A549 (cell line): ENCODE measurements at regions not wholly inside any gene's neighbourhood (a gene's known extent, or its start where the extent isn't known, plus 50 kb on each side); places are given as distances from the start of the nearest gene placed in this dataset.

ENCODE experiments used
- ATAC-seq, 2 experiments: fragments of 200-7000 bp in 1 of 2; fragments of >200 bp in 1 of 2; cut with Nextera tagmentation in 1 of 2; cut with Tn5 transposase in 1 of 2; 3 replicates each; pipeline versions ENCODE4 v1.8.0 to v1.9.1; 2018 to 2020; ENCODE audit warnings: mild to moderate bottlenecking in 1 of 2, moderate library complexity in 1 of 2
- CTCF ChIA-PET: fragments of 300-600 bp; sonication (Branson Sonifier 250); formaldehyde crosslinking; extraction: SDS; loops from one replicate; lab custom pipeline; 2021; ENCODE audit warnings: antibody characterized with exemption, inconsistent platforms; lab: Yijun Ruan, JAX
- POLR2A ChIA-PET: fragments of 350-600 bp; formaldehyde crosslinking; extraction: SDS; loops from one replicate; lab custom pipeline; 2021; ENCODE audit warnings: antibody characterized with exemption, inconsistent platforms; lab: Yijun Ruan, JAX
- DNase-seq, 2 experiments: peaks; one replicate each; pipeline versions ENCODE4 v3.0.0 to v3.0.0-alpha.2; 2011 to 2016; ENCODE audit warnings: low read depth in 1 of 2, low spot score in 1 of 2
- FAIRE-seq: peaks from 2 replicates; lab custom pipeline; 2011; peaks lifted over from hg19 to GRCh38; lab: Jason Lieb, UNC
- H3K27ac ChIP-seq, 2 experiments: fragments of >200 bp; sonication (Bioruptor Twin); formaldehyde crosslinking; 3 replicates each; pipeline ENCODE4 v1.5.1; 2016 to 2017
- H3K4me1 ChIP-seq: fragments of >200 bp; sonication (Bioruptor Twin); formaldehyde crosslinking; 3 replicates; pipeline ENCODE4 v1.6.1; 2016
- H3K4me2 ChIP-seq: fragments of >200 bp; sonication (Bioruptor Twin); formaldehyde crosslinking; 3 replicates; pipeline ENCODE4 v1.6.1; 2016
- H3K4me3 ChIP-seq: fragments of >200 bp; sonication (Bioruptor Twin); formaldehyde crosslinking; 3 replicates; pipeline ENCODE4 v1.5.1; 2016
- H3K9me3 ChIP-seq: fragments of >200 bp; sonication (Bioruptor Twin); formaldehyde crosslinking; 3 replicates; pipeline ENCODE4 v1.6.1; 2016
- BCL3 ChIP-seq: fragments of >200 bp; sonication (Bioruptor Twin); formaldehyde crosslinking; IDR thresholded peaks from 3 replicates; pipeline ENCODE4 v1.6.1; 2016
- CEBPB ChIP-seq, 2 experiments: fragments of >200 bp in 1 of 2; sonication (Bioruptor Twin) in 1 of 2; formaldehyde crosslinking in 1 of 2; IDR thresholded peaks; 2 replicates each; pipeline ENCODE4 v1.6.1; 2012 to 2016
- CHD4 ChIP-seq: fragments of 200-600 bp; sonication (generic); IDR thresholded peaks from 2 replicates; pipeline ENCODE4 v1.6.1; 2016; ENCODE audit warnings: antibody characterized with exemption, mild to moderate bottlenecking, borderline replicate concordance
- HDAC2 ChIP-seq: fragments of 200-600 bp; sonication (generic); IDR thresholded peaks from 2 replicates; pipeline ENCODE4 v1.6.1; 2016
- HES2 ChIP-seq: fragments of >200 bp; sonication (Bioruptor Twin); formaldehyde crosslinking; IDR thresholded peaks from 2 replicates; pipeline ENCODE4 v1.6.1; 2016
- KDM1A ChIP-seq: fragments of 200-600 bp; sonication (generic); IDR thresholded peaks from 2 replicates; pipeline ENCODE4 v1.6.1; 2016; ENCODE audit warnings: low read depth, mild to moderate bottlenecking
- KDM5A ChIP-seq: fragments of 200-600 bp; sonication (generic); IDR thresholded peaks from 2 replicates; pipeline ENCODE4 v1.6.1; 2016; ENCODE audit warnings: antibody characterized with exemption, mild to moderate bottlenecking
- MYC ChIP-seq: IDR thresholded peaks from 2 replicates; pipeline ENCODE4 v1.6.1; 2012; ENCODE audit warnings: mild to moderate bottlenecking, inconsistent platforms, low read length, improper control_type of control experiment, borderline replicate concordance
- NR3C1 ChIP-seq: fragments of >200 bp; sonication (Bioruptor Twin); formaldehyde crosslinking; IDR thresholded peaks from 3 replicates; pipeline ENCODE4 v1.6.1; 2017
- POLR2A ChIP-seq: IDR thresholded peaks from 2 replicates; pipeline ENCODE4 v1.6.1; 2012; ENCODE audit warnings: mild to moderate bottlenecking, low read length
- RAD21 ChIP-seq, 2 experiments: fragments of >200 bp in 1 of 2; sonication (Bioruptor Twin) in 1 of 2; formaldehyde crosslinking in 1 of 2; IDR thresholded peaks in 1 of 2; conservative IDR thresholded peaks in 1 of 2; 2 replicates in 1 of 2; 3 replicates in 1 of 2; pipeline ENCODE4 v1.6.1; 2012 to 2018; ENCODE audit warnings: inconsistent platforms in 1 of 2
- RARB ChIP-seq: fragments of 250-450 bp; sonication (Bioruptor Pico); IDR thresholded peaks from 2 replicates; pipeline ENCODE4 v1.8.0; 2021; ENCODE audit warnings: mild to moderate bottlenecking, moderate library complexity
- SMC3 ChIP-seq: fragments of >200 bp; sonication (Bioruptor Twin); formaldehyde crosslinking; IDR thresholded peaks from 3 replicates; pipeline ENCODE4 v1.6.1; 2018; ENCODE audit warnings: inconsistent platforms
- ZC3H11A ChIP-seq: fragments of 450-650 bp; IDR thresholded peaks from 2 replicates; pipeline ENCODE4 v1.6.1; 2014; ENCODE audit warnings: antibody characterized with exemption, mild to moderate bottlenecking
- ZFP36 ChIP-seq: fragments of 450-650 bp; IDR thresholded peaks from 2 replicates; pipeline ENCODE4 v1.6.1; 2014; ENCODE audit warnings: borderline replicate concordance; ENCODE audit not compliant: partially characterized antibody
- ZNF302 ChIP-seq: fragments of 250-450 bp; sonication (Bioruptor Pico); IDR thresholded peaks from 2 replicates; pipeline ENCODE4 v1.9.0; 2021; ENCODE audit warnings: inconsistent platforms, mild to moderate bottlenecking, moderate library complexity
- WGBS: methylation state at CpG from one replicate; pipeline ENCODE4 v1.1.6; 2017; ENCODE audit errors: missing lambda C conversion rate; 5-methylcytosine and 5-hydroxymethylcytosine counted together
- TF ChIP-seq, protein P1 (sequence below): fragments of >200 bp; sonication (Bioruptor Twin); formaldehyde crosslinking; IDR thresholded peaks from 3 replicates; pipeline ENCODE4 v1.5.1; 2016
- TF ChIP-seq, protein P2 (sequence below): IDR thresholded peaks from 2 replicates; pipeline ENCODE4 v1.6.1; 2012
- TF ChIP-seq, protein P3 (sequence below): fragments of 250-450 bp; sonication (Bioruptor Pico); IDR thresholded peaks from 2 replicates; pipeline ENCODE4 v1.5.0; 2020; ENCODE audit warnings: low read depth, mild to moderate bottlenecking, moderate library complexity

DNA sequence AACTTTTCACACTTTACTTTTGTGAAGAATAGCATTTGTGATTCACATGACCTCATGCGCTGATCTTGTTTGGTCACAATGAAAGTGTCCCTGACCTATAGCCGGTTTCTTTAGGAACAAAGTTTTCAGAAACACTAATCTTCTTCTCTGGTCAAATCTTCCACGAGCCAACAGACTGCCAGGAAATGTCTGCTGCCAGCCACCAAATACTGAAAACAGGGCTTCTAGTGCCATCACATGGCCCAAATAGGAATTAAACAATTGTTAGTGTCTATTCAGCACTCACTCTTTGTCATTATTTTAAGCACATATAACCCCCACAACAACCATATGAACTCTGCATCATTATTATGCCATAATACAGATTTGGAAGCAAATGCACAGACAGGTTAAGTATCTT lies 286.5 kb upstream of the SYT4 start:
- no peaks in the 10 kb centered on the region for H3K9me3 ChIP-seq
- CTCF ChIA-PET, result interaction anchor here (1.0 kb wide), 1 partner anchor 1510 kb away, joined by 4 read pairs; no protein-coding TSS in a partner anchor
- H3K4me3 ChIP-seq, result no peak overlapping the region
- POLR2A ChIA-PET, result no interaction called here
- ATAC-seq (peak in 1 of 2 experiments; percentile 64; a peak in 2 of 6 replicates), FAIRE-seq (no peak), DNase-seq (peak in 1 of 2 experiments; percentile 24)
- no peak overlapping the region for H3K4me2 ChIP-seq
- 1% methylated on average over 3 of the region's 3 CpGs for WGBS
- no peak overlapping the region for H3K27ac ChIP-seq
- TF ChIP-seq KDM5A, result no peak
- TF ChIP-seq SMC3, result 0 out of 3 replicates have a peak, but pooled peaks have one; percentile 8
- peak; percentile 44 to 58; a peak in 3 of 5 replicates for TF ChIP-seq RAD21 (conservative IDR thresholded peaks at IDR 0.05 in 1 of 2, IDR thresholded peaks at IDR 0.05 in 1 of 2)
- TF ChIP-seq ZFP36, result no peak
- TF ChIP-seq, protein P1, sequence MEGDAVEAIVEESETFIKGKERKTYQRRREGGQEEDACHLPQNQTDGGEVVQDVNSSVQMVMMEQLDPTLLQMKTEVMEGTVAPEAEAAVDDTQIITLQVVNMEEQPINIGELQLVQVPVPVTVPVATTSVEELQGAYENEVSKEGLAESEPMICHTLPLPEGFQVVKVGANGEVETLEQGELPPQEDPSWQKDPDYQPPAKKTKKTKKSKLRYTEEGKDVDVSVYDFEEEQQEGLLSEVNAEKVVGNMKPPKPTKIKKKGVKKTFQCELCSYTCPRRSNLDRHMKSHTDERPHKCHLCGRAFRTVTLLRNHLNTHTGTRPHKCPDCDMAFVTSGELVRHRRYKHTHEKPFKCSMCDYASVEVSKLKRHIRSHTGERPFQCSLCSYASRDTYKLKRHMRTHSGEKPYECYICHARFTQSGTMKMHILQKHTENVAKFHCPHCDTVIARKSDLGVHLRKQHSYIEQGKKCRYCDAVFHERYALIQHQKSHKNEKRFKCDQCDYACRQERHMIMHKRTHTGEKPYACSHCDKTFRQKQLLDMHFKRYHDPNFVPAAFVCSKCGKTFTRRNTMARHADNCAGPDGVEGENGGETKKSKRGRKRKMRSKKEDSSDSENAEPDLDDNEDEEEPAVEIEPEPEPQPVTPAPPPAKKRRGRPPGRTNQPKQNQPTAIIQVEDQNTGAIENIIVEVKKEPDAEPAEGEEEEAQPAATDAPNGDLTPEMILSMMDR, result peak; percentile 22; the same call in 2 of the 3 replicates
- TF ChIP-seq, all 56 proteins: peak for 3
- H3K4me1 ChIP-seq, result no peaks in the 10 kb centered on the region

DNA sequence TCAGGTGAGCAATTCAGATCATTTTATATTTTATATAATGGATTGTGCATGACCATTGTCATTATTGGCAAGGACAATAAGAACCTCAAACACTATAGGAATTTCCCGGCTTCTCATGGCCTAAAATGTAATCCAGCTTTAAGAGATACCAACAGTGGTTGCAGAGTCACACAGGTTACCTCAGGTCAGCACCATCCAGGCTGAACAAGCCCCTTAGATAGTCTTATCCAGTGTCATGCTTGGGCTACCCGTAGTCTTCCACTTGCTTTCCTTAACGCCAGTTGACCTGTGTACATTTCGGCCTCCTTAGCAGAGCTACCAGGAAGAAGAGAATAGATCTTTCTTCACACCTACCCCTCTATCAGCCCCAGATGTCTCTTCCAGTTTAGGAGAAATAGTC lies 293.3 kb upstream of the SYT4 start:
- 15% methylated on average over 4 of the region's 4 CpGs for WGBS
- POLR2A ChIA-PET, result no interaction called here
- no peak overlapping the region for H3K4me3 ChIP-seq

More for the DNA sequence above, 293.3 kb upstream of the SYT4 start:
- TF ChIP-seq ZC3H11A (no peak), HDAC2 (no peak), HES2 (no peak), NR3C1 (no peak), SMC3 (no peak), POLR2A (no peak), RAD21 (conservative IDR thresholded peaks at IDR 0.05 in 1 of 2, IDR thresholded peaks at IDR 0.05 in 1 of 2) (no peak), MYC (no peak), RARB (no peak), ZNF302 (CRISPR knock-in tag) (no peak), KDM1A (no peak), CHD4 (no peak), CEBPB (IDR thresholded peaks at IDR 0.05) (no peak), BCL3 (no peak)
- TF ChIP-seq, protein P2, sequence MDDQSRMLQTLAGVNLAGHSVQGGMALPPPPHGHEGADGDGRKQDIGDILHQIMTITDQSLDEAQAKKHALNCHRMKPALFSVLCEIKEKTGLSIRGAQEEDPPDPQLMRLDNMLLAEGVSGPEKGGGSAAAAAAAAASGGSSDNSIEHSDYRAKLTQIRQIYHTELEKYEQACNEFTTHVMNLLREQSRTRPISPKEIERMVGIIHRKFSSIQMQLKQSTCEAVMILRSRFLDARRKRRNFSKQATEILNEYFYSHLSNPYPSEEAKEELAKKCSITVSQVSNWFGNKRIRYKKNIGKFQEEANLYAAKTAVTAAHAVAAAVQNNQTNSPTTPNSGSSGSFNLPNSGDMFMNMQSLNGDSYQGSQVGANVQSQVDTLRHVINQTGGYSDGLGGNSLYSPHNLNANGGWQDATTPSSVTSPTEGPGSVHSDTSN, result no peak
- TF ChIP-seq, protein P3, sequence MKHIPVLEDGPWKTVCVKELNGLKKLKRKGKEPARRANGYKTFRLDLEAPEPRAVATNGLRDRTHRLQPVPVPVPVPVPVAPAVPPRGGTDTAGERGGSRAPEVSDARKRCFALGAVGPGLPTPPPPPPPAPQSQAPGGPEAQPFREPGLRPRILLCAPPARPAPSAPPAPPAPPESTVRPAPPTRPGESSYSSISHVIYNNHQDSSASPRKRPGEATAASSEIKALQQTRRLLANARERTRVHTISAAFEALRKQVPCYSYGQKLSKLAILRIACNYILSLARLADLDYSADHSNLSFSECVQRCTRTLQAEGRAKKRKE, result no peak
- TF ChIP-seq, protein P1, result no peak
- Histone ChIP-seq H3K9me3 (no peaks in the 10 kb centered on the region), H3K4me1 (no peaks in the 10 kb centered on the region), H3K4me2 (no peak overlapping the region), H3K27ac (no peak overlapping the region)
- no peak for DNase-seq
- CTCF ChIA-PET, result interaction anchor here (1.0 to 7.8 kb wide), 6 partner anchors 11 to 1815 kb away, joined by 3 to 57 read pairs (median 8); no protein-coding TSS in a partner anchor
- no peak for FAIRE-seq
- ATAC-seq, result no peak
